ENCODE measurements at regions not wholly inside any gene's neighbourhood (a gene's known extent, or its start where the extent isn't known, plus 50 kb on each side); places are given as distances from the start of the nearest gene placed in this dataset.

DNA sequence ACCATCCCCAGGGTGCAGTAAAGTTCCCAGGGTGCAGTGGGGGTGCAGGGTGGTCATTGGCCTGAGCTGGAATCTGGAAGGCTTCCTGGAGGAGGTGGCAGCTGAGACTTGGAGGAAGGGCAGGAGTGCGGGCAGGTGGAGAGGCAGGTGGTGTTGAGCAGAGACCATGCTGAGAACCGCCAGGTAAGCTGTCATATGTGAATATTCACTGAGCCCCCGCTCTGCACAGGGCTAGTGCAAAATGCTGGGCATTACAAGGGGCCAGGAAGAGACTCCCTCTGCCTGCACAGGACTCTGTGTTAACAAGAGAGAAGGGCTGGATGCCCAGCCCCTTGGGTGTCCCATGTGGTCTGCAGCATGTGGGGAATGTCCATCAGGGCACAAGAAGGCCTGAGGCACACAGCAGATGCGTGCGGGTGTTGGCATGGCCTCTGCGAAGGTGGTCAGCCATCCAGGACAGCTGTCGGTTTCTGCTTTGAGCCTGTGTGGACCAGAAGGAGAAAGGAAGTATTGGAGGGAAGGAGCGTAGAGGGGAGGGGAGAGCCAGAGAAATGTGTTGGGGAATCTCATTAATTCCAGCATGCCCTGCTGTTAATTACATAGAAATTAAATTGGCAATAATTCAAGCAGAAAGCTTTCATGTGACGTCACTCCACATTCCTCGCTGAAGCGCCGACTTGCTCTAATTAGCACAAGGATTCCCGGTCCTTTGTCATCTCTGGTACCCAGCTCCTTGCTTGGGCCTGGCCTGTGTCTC is 62.8 kb upstream of the OTOS start:
- no peak overlapping the region for H3K4me2 ChIP-seq (ENCODE audit: low read length)
- peaks cover 7% of the 10 kb centered on the region for H3K9me3 ChIP-seq (ENCODE audit: insufficient read depth, low read depth, low read length)
- H2AFZ ChIP-seq (ENCODE audit: low read depth, low read length): no peak overlapping the region
- H4K20me1 ChIP-seq (ENCODE audit: insufficient read depth, low read length): no peaks in the 10 kb centered on the region
- Mint-ChIP-seq H3K36me3 (ENCODE audit: low read depth, unreplicated experiment) (no peaks in the 10 kb centered on the region), H3K4me3 (ENCODE audit: unreplicated experiment) (no peak overlapping the region), H3K9me3 (ENCODE audit: unreplicated experiment) (peaks cover 11% of the 10 kb centered on the region), H3K4me1 (ENCODE audit: low read depth, unreplicated experiment) (peaks cover 12% of the 10 kb centered on the region), H3K27ac (ENCODE audit: unreplicated experiment) (no peak overlapping the region), H3K27me3 (ENCODE audit: low read depth, unreplicated experiment) (peaks cover 14% of the 10 kb centered on the region)
- H3K27ac ChIP-seq (ENCODE audit: low read depth, low read length): no peak overlapping the region
- H3K4me1 ChIP-seq (ENCODE audit: insufficient read depth, low read length): peaks cover 12% of the 10 kb centered on the region
- no peaks in the 10 kb centered on the region for H3K79me2 ChIP-seq (ENCODE audit: insufficient read depth, low read length)
- no peak for FAIRE-seq
- no peaks in the 10 kb centered on the region for H3K36me3 ChIP-seq (ENCODE audit: insufficient read depth, low read length)
- no peak for TF ChIP-seq EZH2 (IDR thresholded peaks at IDR 0.05; ENCODE audit: insufficient read depth, low read length)
- TF ChIP-seq, protein P1, sequence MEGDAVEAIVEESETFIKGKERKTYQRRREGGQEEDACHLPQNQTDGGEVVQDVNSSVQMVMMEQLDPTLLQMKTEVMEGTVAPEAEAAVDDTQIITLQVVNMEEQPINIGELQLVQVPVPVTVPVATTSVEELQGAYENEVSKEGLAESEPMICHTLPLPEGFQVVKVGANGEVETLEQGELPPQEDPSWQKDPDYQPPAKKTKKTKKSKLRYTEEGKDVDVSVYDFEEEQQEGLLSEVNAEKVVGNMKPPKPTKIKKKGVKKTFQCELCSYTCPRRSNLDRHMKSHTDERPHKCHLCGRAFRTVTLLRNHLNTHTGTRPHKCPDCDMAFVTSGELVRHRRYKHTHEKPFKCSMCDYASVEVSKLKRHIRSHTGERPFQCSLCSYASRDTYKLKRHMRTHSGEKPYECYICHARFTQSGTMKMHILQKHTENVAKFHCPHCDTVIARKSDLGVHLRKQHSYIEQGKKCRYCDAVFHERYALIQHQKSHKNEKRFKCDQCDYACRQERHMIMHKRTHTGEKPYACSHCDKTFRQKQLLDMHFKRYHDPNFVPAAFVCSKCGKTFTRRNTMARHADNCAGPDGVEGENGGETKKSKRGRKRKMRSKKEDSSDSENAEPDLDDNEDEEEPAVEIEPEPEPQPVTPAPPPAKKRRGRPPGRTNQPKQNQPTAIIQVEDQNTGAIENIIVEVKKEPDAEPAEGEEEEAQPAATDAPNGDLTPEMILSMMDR (IDR thresholded peaks at IDR 0.05; ENCODE audit: insufficient read depth, low read depth, low read length): no peak
- H3K4me3 ChIP-seq (ENCODE audit: insufficient read depth, low read depth, low read length): no peak overlapping the region
- H3K27me3 ChIP-seq (ENCODE audit: insufficient read depth, low read length): peaks cover 24% of the 10 kb centered on the region
- DNase-seq (ENCODE audit: low read depth): no peak
- H3K9ac ChIP-seq (ENCODE audit: low read length): no peak overlapping the region

DNA sequence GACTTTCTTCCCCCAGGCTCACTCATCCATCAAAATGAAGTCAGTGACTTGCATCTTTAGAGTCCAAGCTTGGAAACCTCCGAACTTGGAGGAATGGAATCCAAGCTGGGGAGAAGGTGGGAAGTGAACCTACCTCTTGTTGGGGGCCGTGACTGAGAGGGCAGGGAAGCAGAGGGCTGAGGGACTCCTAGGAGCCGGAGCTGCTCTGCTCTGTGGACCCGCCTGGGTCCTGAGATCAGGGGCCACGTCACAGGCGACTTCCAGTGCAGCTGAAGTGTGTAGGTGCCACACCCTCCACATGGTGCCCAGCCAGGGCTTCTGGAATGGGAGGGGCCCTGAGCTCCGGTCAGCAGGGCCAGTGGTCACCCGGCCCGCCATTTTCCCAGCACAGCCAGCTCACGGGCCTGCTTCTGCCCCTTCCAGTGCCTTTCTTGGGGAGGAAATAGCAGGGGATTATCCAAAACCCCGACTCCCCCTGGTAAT is 63.4 kb upstream of the OTOS start:
- Histone ChIP-seq H3K9me3 (ENCODE audit: insufficient read depth, low read depth, low read length) (peaks cover 5% of the 10 kb centered on the region), H3K27ac (ENCODE audit: low read depth, low read length) (no peak overlapping the region), H2AFZ (ENCODE audit: low read depth, low read length) (no peak overlapping the region), H3K9ac (ENCODE audit: low read length) (no peak overlapping the region), H3K36me3 (ENCODE audit: insufficient read depth, low read length) (no peaks in the 10 kb centered on the region), H3K27me3 (ENCODE audit: insufficient read depth, low read length) (peaks cover 24% of the 10 kb centered on the region), H3K4me2 (ENCODE audit: low read length) (no peak overlapping the region), H3K4me1 (ENCODE audit: insufficient read depth, low read length) (peaks cover 12% of the 10 kb centered on the region), H3K4me3 (ENCODE audit: insufficient read depth, low read depth, low read length) (no peak overlapping the region), H3K79me2 (ENCODE audit: insufficient read depth, low read length) (no peaks in the 10 kb centered on the region), H4K20me1 (ENCODE audit: insufficient read depth, low read length) (no peaks in the 10 kb centered on the region)
- H3K36me3 Mint-ChIP-seq (ENCODE audit: low read depth, unreplicated experiment): no peaks in the 10 kb centered on the region
- H3K4me1 Mint-ChIP-seq (ENCODE audit: low read depth, unreplicated experiment): peaks cover 12% of the 10 kb centered on the region
- H3K27me3 Mint-ChIP-seq (ENCODE audit: low read depth, unreplicated experiment): peaks cover 14% of the 10 kb centered on the region
- H3K9me3 Mint-ChIP-seq (ENCODE audit: unreplicated experiment): peaks cover 11% of the 10 kb centered on the region
- FAIRE-seq (no peak), DNase-seq (ENCODE audit: low read depth) (no peak)
- TF ChIP-seq, protein P1 (IDR thresholded peaks at IDR 0.05; ENCODE audit: insufficient read depth, low read depth, low read length): no peak
- no peak for TF ChIP-seq EZH2 (IDR thresholded peaks at IDR 0.05; ENCODE audit: insufficient read depth, low read length)
- no peak overlapping the region for H3K4me3 Mint-ChIP-seq (ENCODE audit: unreplicated experiment)
- H3K27ac Mint-ChIP-seq (ENCODE audit: unreplicated experiment): no peak overlapping the region

All from astrocyte (in vitro differentiated cells and primary cell).